ENCODE measurements at regions not wholly inside any gene's neighbourhood (a gene's known extent, or its start where the extent isn't known, plus 50 kb on each side); places are given as distances from the start of the nearest gene placed in this dataset.
"Not testable (repeated sequence)": the region's sequence is repeated elsewhere in the genome, so short reads cannot be mapped to it uniquely, and the experiment has no call there.

DNA sequence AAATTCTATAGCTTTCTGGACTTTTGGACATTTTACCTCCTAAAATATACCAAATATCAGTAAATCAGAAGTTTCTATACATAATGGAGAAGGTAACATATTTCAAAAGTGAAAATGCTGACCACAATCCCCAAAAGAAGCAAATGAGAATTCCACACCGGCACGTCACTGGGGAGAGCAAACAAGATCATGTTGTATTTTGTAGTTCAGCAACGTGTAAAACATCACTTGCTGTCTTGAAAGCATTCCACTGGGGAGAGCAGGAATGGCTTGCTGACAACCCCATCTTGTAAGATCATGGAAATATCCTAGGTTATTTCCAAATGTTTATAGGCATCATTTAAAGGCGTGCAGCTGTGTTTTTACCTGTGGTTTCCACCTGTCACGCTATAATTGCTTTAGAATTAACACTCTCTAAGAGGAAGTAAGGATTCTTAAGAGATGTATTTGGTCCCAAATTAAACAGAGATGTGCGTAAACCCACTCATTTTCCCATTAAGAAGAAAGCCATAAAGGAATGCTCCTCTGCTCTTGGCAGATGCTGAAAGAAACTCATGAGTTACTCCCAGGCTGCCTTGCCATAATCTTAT, 397.1 kb upstream of the POT1 start:
- DNase-seq (ENCODE audit: low read depth): no peak
- no peak for TF ChIP-seq CTCF (IDR thresholded peaks at IDR 0.05; ENCODE audit: control insufficient read depth, insufficient read depth, low read depth, low read length, missing control alignments)
- no peak overlapping the region for H3K4me3 ChIP-seq (ENCODE audit: control insufficient read depth, low read depth, low read length)

DNA sequence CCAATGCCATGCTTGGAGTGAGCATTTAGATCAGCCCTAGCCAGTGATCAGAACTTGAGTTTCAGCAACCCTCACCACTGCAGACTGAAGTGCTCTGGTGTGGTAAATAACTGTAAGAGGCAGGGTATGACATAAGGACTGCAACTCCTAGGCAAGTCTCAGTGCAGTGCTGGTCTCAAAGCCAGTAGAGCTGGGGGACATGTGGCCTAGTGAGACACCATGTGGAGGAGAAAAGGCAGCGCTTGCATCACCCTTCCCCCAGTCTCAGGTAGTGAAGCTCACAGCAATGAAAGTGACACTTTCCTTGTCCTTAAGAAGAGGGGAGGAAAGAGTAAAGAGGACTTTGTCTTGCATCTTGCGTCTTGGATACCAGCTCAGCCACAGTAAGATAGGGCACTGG, 386.8 kb upstream of the POT1 start:
- DNase-seq (ENCODE audit: low read depth): no peak
- no peak for TF ChIP-seq CTCF (IDR thresholded peaks at IDR 0.05; ENCODE audit: control insufficient read depth, insufficient read depth, low read depth, low read length, missing control alignments)
- H3K4me3 ChIP-seq (ENCODE audit: control insufficient read depth, low read depth, low read length): no peak overlapping the region

- no peak overlapping the region for H3K4me3 ChIP-seq (ENCODE audit: control insufficient read depth, low read depth, low read length)
- no peak for DNase-seq (ENCODE audit: low read depth)
- no peak for TF ChIP-seq CTCF (IDR thresholded peaks at IDR 0.05; ENCODE audit: control insufficient read depth, insufficient read depth, low read depth, low read length, missing control alignments)
Measured at GRCh38 chr7:125299003-125299765, 369.6 kb upstream of the POT1 start.

DNA sequence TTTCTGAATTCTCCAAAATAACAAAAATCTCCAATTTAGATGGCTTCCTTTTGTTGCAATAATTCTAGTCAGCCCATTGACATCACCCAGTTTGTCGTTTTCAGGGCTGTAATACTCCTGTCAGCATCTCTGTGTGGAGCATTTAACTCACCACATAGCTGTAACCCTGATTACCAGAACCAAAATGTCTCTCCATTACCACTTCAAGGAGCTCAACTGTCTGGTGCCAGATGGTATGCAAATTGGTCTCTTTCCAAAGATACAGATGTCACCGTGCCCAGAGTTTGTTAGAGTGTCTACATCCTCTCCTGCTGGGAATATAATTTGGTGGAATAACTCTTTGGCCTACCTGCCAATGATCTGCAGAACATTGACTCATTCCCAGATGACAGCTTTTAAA, 350.3 kb upstream of the POT1 start:
- no peak for TF ChIP-seq CTCF (IDR thresholded peaks at IDR 0.05; ENCODE audit: control insufficient read depth, insufficient read depth, low read depth, low read length, missing control alignments)
- no peak for DNase-seq (ENCODE audit: low read depth)
- H3K4me3 ChIP-seq (ENCODE audit: control insufficient read depth, low read depth, low read length): no peak overlapping the region

GRCh38 chr7:125278318-125278717, 348.7 kb upstream of the POT1 start:
- TF ChIP-seq CTCF (IDR thresholded peaks at IDR 0.05; ENCODE audit: control insufficient read depth, insufficient read depth, low read depth, low read length, missing control alignments): no peak
- no peak overlapping the region for H3K4me3 ChIP-seq (ENCODE audit: control insufficient read depth, low read depth, low read length)
- DNase-seq (ENCODE audit: low read depth): no peak

DNA sequence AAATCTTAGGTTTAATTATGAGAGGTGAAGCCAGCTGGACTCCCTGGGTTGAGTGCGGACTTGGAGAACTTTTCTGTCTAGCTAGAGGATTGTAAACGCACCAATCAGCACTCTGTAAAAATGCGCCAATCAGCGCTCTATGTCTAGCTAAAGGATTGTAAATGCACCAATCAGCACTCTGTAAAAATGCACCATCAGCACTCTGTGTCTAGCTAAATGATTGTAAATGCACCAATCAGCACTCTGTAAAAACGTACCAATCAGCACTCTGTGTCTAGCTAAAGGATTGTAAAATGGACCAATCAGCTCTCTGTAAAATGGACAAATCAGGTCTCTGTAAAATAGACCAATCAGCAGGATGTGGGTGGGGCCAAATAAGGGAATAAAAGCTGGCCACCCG, 345.1 kb upstream of the POT1 start:
- H3K4me3 ChIP-seq (ENCODE audit: control insufficient read depth, low read depth, low read length); DNase-seq (ENCODE audit: low read depth): not testable (repeated sequence)

GRCh38 chr7:125264174-125264856, 334.7 kb upstream of the POT1 start:
- DNase-seq (ENCODE audit: low read depth); H3K4me3 ChIP-seq (ENCODE audit: control insufficient read depth, low read depth, low read length): not testable (repeated sequence)

DNA sequence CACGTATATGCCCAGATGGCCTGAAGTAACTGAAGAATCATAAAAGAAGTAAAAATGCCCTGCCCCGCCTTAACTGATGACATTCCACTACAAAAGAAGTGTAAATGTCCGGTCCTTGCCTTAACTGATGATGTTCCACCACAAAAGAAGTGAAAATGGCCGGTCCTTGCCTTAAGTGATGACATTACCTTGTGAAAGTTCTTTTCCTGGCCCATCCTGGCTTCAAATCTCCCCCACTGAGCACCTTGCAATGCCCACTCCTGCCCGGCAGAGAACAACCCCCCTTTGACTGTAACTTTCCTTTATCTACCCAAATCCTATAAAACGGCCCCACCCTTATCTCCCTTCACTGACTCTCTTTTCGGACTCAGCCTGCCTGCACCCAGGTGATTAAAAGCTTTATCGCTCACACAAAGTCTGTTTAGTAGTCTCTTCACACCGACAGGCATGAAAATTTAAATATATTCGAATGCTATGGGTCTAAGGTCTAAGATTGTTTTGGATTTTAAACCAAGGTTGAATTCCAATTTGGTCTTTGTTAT, 329.3 kb upstream of the POT1 start:
- H3K4me3 ChIP-seq (ENCODE audit: control insufficient read depth, low read depth, low read length); DNase-seq (ENCODE audit: low read depth): not testable (repeated sequence)

Data from AG09309 (cell line).